ENCODE measurements at regions not wholly inside any gene's neighbourhood (a gene's known extent, or its start where the extent isn't known, plus 50 kb on each side); places are given as distances from the start of the nearest gene placed in this dataset.

DNA sequence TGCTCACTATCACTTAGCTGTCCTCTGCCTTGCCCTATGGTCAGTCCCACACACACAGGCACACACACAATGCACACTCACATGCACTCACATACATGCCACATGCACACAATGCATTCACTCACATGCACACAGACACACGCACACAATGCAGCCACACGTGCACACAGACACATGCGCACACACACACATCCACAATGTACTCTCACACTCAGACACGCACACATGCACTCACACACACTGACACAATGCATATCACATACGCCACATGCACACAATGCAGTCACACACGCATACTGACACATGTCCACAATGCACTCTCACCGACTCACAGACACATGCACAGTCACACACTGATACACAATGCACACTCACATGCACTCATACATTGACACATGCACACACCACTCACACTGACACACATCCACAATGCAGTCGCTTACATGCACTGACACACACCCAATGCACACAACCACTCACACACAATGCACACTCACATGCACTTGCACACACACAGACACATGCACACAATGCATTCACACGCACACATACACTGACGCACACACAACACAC is 99.7 kb downstream of the ENGASE start:
- Histone ChIP-seq H3K79me2 (ENCODE audit: insufficient read depth) (no peaks in the 10 kb centered on the region), H3K4me2 (ENCODE audit: unreplicated experiment) (no peak overlapping the region), H3K9me2 (ENCODE audit: insufficient read depth) (no peaks in the 10 kb centered on the region), H3K36me3 (ENCODE audit: low read depth) (no peaks in the 10 kb centered on the region), H3K9ac (no peak overlapping the region), H3K9me3 (ENCODE audit: low read depth) (no peaks in the 10 kb centered on the region), H3F3A (ENCODE audit: insufficient read depth) (no peaks in the 10 kb centered on the region), H2AFZ (no peak overlapping the region), H3K27ac (no peak overlapping the region), H3K4me1 (ENCODE audit: insufficient read depth) (no peaks in the 10 kb centered on the region; the same call in 1 of the 2 replicates), H3K27me3 (replicated peaks; ENCODE audit: insufficient read depth) (peaks cover 13% of the 10 kb centered on the region), H3K4me3 (no peak overlapping the region), H4K20me1 (ENCODE audit: insufficient read depth) (no peaks in the 10 kb centered on the region)
- no peak for TF ChIP-seq EZH2phosphoT487 (IDR thresholded peaks at IDR 0.05; ENCODE audit: insufficient read depth, low read depth)
- no peak for TF ChIP-seq EZH2 (IDR thresholded peaks at IDR 0.05; ENCODE audit: insufficient read depth, poor library complexity, severe bottlenecking)
- WGBS, 2 experiments (ENCODE audit: low coverage in 1 of 2, low lambda C conversion rate in 2 of 2, missing lambda C conversion rate in 2 of 2), result 84% methylated on average over 10 of the region's 10 CpGs
- no peak for DNase-seq
- in situ Hi-C loops (cut with MboI), result no loop called here

DNA sequence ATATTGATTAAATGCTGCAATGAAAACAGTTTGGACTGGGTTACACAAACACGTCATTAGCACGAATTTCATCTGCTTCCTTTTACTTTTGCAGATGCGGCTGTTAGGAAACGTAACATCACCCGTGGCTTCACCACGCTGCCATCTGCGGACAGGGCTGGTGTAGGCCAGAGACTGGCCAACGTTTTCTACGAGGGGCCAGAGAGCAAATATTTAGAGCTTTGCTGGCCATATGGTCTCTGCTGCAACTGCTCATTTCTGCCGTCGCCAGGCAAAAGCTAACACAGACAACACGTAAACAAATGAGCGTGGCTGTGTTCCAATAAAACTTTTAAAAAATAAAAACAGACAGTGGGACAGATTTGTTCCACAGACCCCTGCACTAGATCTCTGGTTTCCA is 96.6 kb downstream of the ENGASE start:
- no peak overlapping the region for H3K27ac ChIP-seq
- H3K9ac ChIP-seq, result no peak overlapping the region
- no peaks in the 10 kb centered on the region for H4K20me1 ChIP-seq (ENCODE audit: insufficient read depth)
- H3F3A ChIP-seq (ENCODE audit: insufficient read depth), result no peaks in the 10 kb centered on the region
- no peaks in the 10 kb centered on the region; the same call in 1 of the 2 replicates for H3K4me1 ChIP-seq (ENCODE audit: insufficient read depth)
- no peaks in the 10 kb centered on the region for H3K9me2 ChIP-seq (ENCODE audit: insufficient read depth)
- DNase-seq, result peak; percentile 26
- TF ChIP-seq EZH2phosphoT487 (IDR thresholded peaks at IDR 0.05; ENCODE audit: insufficient read depth, low read depth) (no peak), EZH2 (IDR thresholded peaks at IDR 0.05; ENCODE audit: insufficient read depth, poor library complexity, severe bottlenecking) (no peak)
- no peak overlapping the region for H3K4me3 ChIP-seq
- H3K27me3 ChIP-seq (replicated peaks; ENCODE audit: insufficient read depth), result peaks cover 8% of the 10 kb centered on the region
- no peaks in the 10 kb centered on the region for H3K9me3 ChIP-seq (ENCODE audit: low read depth)
- in situ Hi-C loops (cut with MboI), result no loop called here
- no peaks in the 10 kb centered on the region for H3K36me3 ChIP-seq (ENCODE audit: low read depth)
- no peak overlapping the region for H2AFZ ChIP-seq
- H3K4me2 ChIP-seq (ENCODE audit: unreplicated experiment), result no peak overlapping the region
- WGBS, 2 experiments (ENCODE audit: low coverage in 1 of 2, low lambda C conversion rate in 2 of 2, missing lambda C conversion rate in 2 of 2), result 1 to 3% methylated on average over 13 of the region's 13 CpGs
- no peaks in the 10 kb centered on the region for H3K79me2 ChIP-seq (ENCODE audit: insufficient read depth)

GRCh38 chr17:79169861-79170260 is 95.2 kb downstream of the ENGASE start:
- H2AFZ ChIP-seq, result no peak overlapping the region
- no peak overlapping the region for H3K4me3 ChIP-seq
- peaks cover 13% of the 10 kb centered on the region for H3K27me3 ChIP-seq (replicated peaks; ENCODE audit: insufficient read depth)
- no peaks in the 10 kb centered on the region for H3F3A ChIP-seq (ENCODE audit: insufficient read depth)
- in situ Hi-C loops (cut with MboI), result no loop called here
- no peaks in the 10 kb centered on the region for H4K20me1 ChIP-seq (ENCODE audit: insufficient read depth)
- H3K27ac ChIP-seq, result no peak overlapping the region
- H3K36me3 ChIP-seq (ENCODE audit: low read depth), result no peaks in the 10 kb centered on the region
- H3K79me2 ChIP-seq (ENCODE audit: insufficient read depth), result no peaks in the 10 kb centered on the region
- TF ChIP-seq EZH2 (IDR thresholded peaks at IDR 0.05; ENCODE audit: insufficient read depth, poor library complexity, severe bottlenecking) (no peak), EZH2phosphoT487 (IDR thresholded peaks at IDR 0.05; ENCODE audit: insufficient read depth, low read depth) (no peak)
- H3K4me2 ChIP-seq (ENCODE audit: unreplicated experiment), result no peak overlapping the region
- H3K9me2 ChIP-seq (ENCODE audit: insufficient read depth), result no peaks in the 10 kb centered on the region
- WGBS, 2 experiments (ENCODE audit: low coverage in 1 of 2, low lambda C conversion rate in 2 of 2, missing lambda C conversion rate in 2 of 2), result 69 to 76% methylated on average over 6 of the region's 6 CpGs
- no peak overlapping the region for H3K9ac ChIP-seq
- DNase-seq, result no peak
- no peaks in the 10 kb centered on the region for H3K9me3 ChIP-seq (ENCODE audit: low read depth)
- H3K4me1 ChIP-seq (ENCODE audit: insufficient read depth), result no peaks in the 10 kb centered on the region

DNA sequence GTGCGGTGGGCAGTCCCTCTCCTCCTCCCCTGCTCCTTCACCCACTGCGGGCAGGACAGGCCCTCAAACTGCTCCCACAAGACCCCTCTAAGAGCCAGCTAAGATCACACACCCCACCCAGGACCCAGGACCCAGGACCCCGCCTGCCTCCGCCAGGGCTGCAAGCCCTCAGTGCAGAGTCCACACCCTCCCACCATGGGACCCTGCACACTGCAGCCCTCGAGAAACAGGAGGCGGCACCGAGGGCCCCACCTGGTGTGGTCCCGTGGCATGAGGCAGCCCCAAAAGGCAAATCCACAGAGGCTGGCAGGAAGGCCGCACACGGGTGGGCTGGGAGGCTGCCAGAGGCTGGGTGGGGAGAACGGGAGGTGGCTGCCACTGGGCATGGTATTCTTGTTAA is 94.7 kb downstream of the ENGASE start:
- no peak for DNase-seq

More for the DNA sequence above, 94.7 kb downstream of the ENGASE start:
- Histone ChIP-seq H4K20me1 (ENCODE audit: insufficient read depth) (no peaks in the 10 kb centered on the region), H3K27me3 (replicated peaks; ENCODE audit: insufficient read depth) (peaks cover 14% of the 10 kb centered on the region), H3K9ac (no peak overlapping the region), H3K4me3 (no peak overlapping the region), H3K4me2 (ENCODE audit: unreplicated experiment) (no peak overlapping the region), H3K79me2 (ENCODE audit: insufficient read depth) (no peaks in the 10 kb centered on the region), H3K27ac (no peak overlapping the region), H3K4me1 (ENCODE audit: insufficient read depth) (no peaks in the 10 kb centered on the region), H3F3A (ENCODE audit: insufficient read depth) (no peaks in the 10 kb centered on the region), H3K9me3 (ENCODE audit: low read depth) (no peaks in the 10 kb centered on the region), H3K36me3 (ENCODE audit: low read depth) (no peaks in the 10 kb centered on the region), H2AFZ (no peak overlapping the region), H3K9me2 (ENCODE audit: insufficient read depth) (no peaks in the 10 kb centered on the region)
- TF ChIP-seq EZH2 (IDR thresholded peaks at IDR 0.05; ENCODE audit: insufficient read depth, poor library complexity, severe bottlenecking), result no peak
- TF ChIP-seq EZH2phosphoT487 (IDR thresholded peaks at IDR 0.05; ENCODE audit: insufficient read depth, low read depth), result no peak
- 45 to 55% methylated on average over 11 of the region's 11 CpGs for WGBS, 2 experiments (ENCODE audit: low coverage in 1 of 2, low lambda C conversion rate in 2 of 2, missing lambda C conversion rate in 2 of 2)
- in situ Hi-C loops (cut with MboI), result no loop called here

All from GM23248 (cell line).